GM10266 (cell line): ENCODE measurements at regions not wholly inside any gene's neighbourhood (a gene's known extent, or its start where the extent isn't known, plus 50 kb on each side); places are given as distances from the start of the nearest gene placed in this dataset.

Source experiments
- DNase-seq: peaks from one replicate; pipeline ENCODE4 v3.0.0; 2012; ENCODE audit errors: extremely low spot score
- CTCF ChIP-seq: IDR thresholded peaks from 2 replicates; pipeline ENCODE4 v1.5.1; 2012; ENCODE audit warnings: mild to moderate bottlenecking, low read depth; ENCODE audit not compliant: control insufficient read depth, insufficient read depth; ENCODE audit errors: missing control alignments

GRCh38 chr13:54177466-54177865, 1148.9 kb downstream of the OLFM4 start:
- TF ChIP-seq CTCF, result no peak
- no peak for DNase-seq

- no peak for DNase-seq
- no peak for TF ChIP-seq CTCF
Observed at GRCh38 chr13:54183166-54183565, 1154.6 kb downstream of the OLFM4 start.

DNA sequence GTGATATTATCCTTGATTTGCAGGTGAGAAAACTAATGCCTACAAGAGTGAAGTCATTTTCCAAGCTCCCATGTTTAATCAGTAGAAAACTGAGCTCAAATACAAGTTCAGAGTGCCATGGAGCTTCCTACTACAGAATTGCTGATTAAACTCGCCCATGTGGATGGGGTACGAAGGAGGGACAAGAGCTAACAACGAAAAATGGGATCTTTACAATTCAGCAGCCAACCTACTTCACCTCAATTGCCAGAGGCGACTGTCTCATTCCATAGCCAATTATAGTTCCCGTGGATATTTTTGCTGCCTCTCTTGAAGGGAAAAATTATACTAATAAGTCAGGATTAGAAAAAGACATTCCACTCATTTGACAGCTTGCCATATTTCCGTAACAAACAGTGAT, 1155.1 kb downstream of the OLFM4 start:
- TF ChIP-seq CTCF, result no peak
- DNase-seq, result no peak

DNA sequence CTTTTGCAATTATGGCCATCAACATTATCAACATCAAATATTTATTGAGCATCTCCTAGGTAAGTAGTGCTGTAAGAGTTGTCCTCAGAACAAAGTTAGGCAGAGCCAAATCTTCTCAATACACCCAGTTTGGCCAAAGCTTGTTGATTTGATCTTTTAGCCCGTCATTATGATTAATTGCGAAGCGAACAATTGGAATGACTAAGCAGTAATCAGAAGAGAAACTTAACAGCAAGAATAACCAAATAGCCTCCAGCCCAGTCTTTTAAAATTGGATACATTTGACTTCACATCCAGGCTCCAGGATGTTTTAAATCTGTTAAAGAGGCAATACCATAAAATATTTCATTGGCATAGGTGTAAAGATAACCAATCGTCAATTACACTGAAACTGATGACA, 1156.0 kb downstream of the OLFM4 start:
- no peak for DNase-seq
- no peak for TF ChIP-seq CTCF

DNA sequence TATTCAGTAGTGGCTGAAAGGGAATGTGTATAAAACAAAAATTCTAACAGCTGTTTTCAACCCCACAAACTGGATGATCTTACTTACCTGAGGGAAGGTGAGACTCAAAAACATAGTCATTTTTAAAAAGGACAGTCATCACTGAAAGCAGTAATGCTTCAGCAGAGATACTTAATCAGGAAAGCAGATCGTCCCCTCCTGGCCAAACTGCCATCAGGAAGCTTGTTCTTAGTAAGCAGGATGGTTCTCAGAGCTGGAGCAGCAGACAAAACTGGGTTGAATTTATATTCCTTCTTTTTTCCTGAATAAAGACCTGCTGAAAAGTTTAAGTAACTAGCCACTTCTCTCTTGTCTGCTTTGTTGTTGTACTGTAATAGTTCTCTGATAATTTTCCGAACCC, 1156.5 kb downstream of the OLFM4 start:
- no peak for TF ChIP-seq CTCF

DNA sequence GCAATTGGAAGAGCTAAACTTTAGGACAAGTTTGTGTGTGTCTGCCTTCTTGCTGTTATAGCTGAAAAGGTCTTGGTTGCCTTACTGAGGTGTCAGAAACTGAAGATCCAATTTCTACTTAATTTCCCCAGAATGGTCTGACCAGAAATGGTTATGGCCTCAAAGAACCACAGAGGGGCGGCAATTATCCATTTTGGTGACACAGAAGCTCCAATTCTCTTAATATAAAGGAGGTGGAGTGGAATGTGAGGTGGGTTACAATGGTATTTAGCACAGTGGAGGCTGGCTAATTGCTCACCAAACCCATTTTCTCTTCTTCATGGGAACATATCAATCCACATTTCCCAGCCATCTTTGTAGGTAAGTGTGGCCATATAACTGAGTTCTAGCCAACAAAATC, 1157.2 kb downstream of the OLFM4 start:
- no peak for TF ChIP-seq CTCF
- DNase-seq, result no peak

More for the DNA sequence above, 1156.5 kb downstream of the OLFM4 start:
- no peak for DNase-seq

DNA sequence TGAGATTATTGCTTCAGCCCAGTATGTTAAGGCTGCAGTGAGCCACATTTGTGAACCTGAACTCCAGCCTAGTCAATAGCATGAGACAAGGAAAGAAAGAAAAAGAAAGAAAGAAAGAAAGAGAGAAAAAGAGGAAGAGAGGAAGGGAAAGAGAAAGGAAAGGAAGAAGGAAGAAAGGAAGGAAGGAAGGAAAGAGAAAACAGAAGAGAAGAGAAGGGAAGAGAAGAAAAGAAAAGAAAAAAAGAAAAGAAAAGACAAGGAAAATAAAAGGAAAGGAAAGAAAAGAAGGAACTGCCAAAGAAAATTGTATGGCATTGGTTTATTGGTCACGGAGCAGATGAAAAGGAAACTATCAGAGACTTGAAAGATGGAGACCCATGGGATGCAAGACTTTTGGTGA, 1158.8 kb downstream of the OLFM4 start:
- no peak for TF ChIP-seq CTCF

More for the DNA sequence above, 1158.8 kb downstream of the OLFM4 start:
- no peak for DNase-seq
